Keratinocyte (primary cell): ENCODE measurements at regions not wholly inside any gene's neighbourhood (a gene's known extent, or its start where the extent isn't known, plus 50 kb on each side); places are given as distances from the start of the nearest gene placed in this dataset.

ENCODE experiments used
- EZH2 ChIP-seq: IDR thresholded peaks from one replicate; pipeline ENCODE4 v1.6.1; 2012; ENCODE audit warnings: inconsistent platforms, mild to moderate bottlenecking, low read length, moderate library complexity
- TF ChIP-seq, protein P1 (sequence below), 3 experiments: IDR thresholded peaks in 1 of 3; conservative IDR thresholded peaks in 1 of 3; optimal IDR thresholded peaks in 1 of 3; 2 replicates in 2 of 3; 3 replicates in 1 of 3; pipeline versions ENCODE3 to v1.5.1; 2011; ENCODE audit warnings: low read length in 3 of 3, mild to moderate bottlenecking in 3 of 3, moderate library complexity in 2 of 3, control low read depth in 1 of 3, inconsistent platforms in 1 of 3; ENCODE audit not compliant: insufficient read depth in 2 of 3; ENCODE audit errors: extremely low read depth in 1 of 3

DNA sequence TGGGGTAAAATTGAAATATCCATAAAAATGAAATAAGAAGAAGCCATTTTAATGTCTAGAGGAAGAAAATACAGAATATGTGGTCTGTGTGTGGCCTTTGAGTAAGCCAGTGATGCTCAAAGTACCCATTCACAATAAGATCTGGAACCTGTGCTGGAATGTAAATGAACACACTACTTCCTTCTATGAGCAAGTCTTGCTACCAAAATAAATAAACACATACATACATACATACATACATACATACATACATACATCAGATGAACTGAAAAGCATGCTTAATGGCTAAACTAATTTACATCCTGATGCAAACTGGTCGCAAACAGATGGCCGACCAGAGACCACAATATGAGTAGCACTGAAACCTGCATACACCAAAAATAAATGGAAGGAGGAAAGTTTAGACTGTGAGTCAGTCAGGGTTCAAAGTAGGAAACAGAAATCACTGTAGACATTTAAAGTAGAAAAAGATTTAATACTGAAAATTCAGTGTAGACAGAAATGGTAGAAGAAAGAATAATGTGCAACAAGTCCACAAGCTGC lies 317.6 kb downstream of the CAAP1 start:
- TF ChIP-seq, protein P1, sequence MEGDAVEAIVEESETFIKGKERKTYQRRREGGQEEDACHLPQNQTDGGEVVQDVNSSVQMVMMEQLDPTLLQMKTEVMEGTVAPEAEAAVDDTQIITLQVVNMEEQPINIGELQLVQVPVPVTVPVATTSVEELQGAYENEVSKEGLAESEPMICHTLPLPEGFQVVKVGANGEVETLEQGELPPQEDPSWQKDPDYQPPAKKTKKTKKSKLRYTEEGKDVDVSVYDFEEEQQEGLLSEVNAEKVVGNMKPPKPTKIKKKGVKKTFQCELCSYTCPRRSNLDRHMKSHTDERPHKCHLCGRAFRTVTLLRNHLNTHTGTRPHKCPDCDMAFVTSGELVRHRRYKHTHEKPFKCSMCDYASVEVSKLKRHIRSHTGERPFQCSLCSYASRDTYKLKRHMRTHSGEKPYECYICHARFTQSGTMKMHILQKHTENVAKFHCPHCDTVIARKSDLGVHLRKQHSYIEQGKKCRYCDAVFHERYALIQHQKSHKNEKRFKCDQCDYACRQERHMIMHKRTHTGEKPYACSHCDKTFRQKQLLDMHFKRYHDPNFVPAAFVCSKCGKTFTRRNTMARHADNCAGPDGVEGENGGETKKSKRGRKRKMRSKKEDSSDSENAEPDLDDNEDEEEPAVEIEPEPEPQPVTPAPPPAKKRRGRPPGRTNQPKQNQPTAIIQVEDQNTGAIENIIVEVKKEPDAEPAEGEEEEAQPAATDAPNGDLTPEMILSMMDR (optimal IDR thresholded peaks at IDR 0.05 in 1 of 3, IDR thresholded peaks at IDR 0.05 in 1 of 3, conservative IDR thresholded peaks at IDR 0.05 in 1 of 3; ENCODE audit: extremely low read depth in 1 of 3, insufficient read depth in 2 of 3, low read length in 3 of 3) = no peak
- no peak for TF ChIP-seq EZH2
